SK-N-SH (cell line): ENCODE measurements at regions not wholly inside any gene's neighbourhood (a gene's known extent, or its start where the extent isn't known, plus 50 kb on each side); places are given as distances from the start of the nearest gene placed in this dataset.

Experiments
- CTCF ChIA-PET: fragments of 300-600, 350-600 bp; formaldehyde crosslinking; extraction: SDS; loops from one replicate; lab custom pipeline; 2021; lab: Yijun Ruan, JAX
- POLR2A ChIA-PET: fragments of 350-600 bp; sonication (Branson Sonifier 250); formaldehyde crosslinking; extraction: SDS; loops from one replicate; lab custom pipeline; 2020; ENCODE audit warnings: antibody characterized with exemption, inconsistent platforms; lab: Yijun Ruan, JAX
- DNase-seq: peaks from one replicate; pipeline ENCODE4 v3.0.0; 2012
- H2AFZ ChIP-seq: fragments of 200-600 bp; sonication (generic); 2 replicates; pipeline ENCODE4 v1.8.1; 2016; ENCODE audit warnings: antibody characterized with exemption, mild to moderate bottlenecking, low read depth
- H3F3A ChIP-seq: fragments of 200-600 bp; sonication (generic); replicated peaks from 2 replicates; pipeline ENCODE3; 2016; ENCODE audit warnings: antibody characterized with exemption, mild to moderate bottlenecking; ENCODE audit not compliant: insufficient read depth
- H3K27ac ChIP-seq, 2 experiments: fragments of 200-500 bp in 1 of 2; fragments of 200-600 bp in 1 of 2; sonication (Bioruptor generic) in 1 of 2; sonication (generic), shearing (Covaris generic) in 1 of 2; 2 replicates each; pipeline versions ENCODE4 v1.5.1 to v1.6.1; 2014 to 2016; ENCODE audit warnings: low read depth in 2 of 2, inconsistent platforms in 1 of 2, low read length in 1 of 2, mild to moderate bottlenecking in 1 of 2, mixed read lengths in 1 of 2
- H3K27me3 ChIP-seq: fragments of 200-600 bp; sonication (generic), shearing (Covaris generic); 2 replicates; pipeline ENCODE4 v1.6.1; 2016; ENCODE audit warnings: mixed run types; ENCODE audit not compliant: insufficient read depth
- H3K36me3 ChIP-seq, 2 experiments: fragments of 200-500 bp in 1 of 2; fragments of 200-600 bp in 1 of 2; sonication (Bioruptor generic) in 1 of 2; sonication (generic) in 1 of 2; replicated peaks in 1 of 2; 2 replicates each; pipeline versions ENCODE3 to v1.5.1; 2014 to 2016; ENCODE audit warnings: low read length in 1 of 2, mild to moderate bottlenecking in 1 of 2; ENCODE audit not compliant: insufficient read depth in 2 of 2, control insufficient read depth in 1 of 2
- H3K4me1 ChIP-seq, 2 experiments: fragments of 200-500 bp in 1 of 2; fragments of 200-600 bp in 1 of 2; sonication (Bioruptor generic) in 1 of 2; sonication (generic), shearing (Covaris generic) in 1 of 2; 2 replicates each; pipeline versions ENCODE4 v1.5.1 to v1.6.1; 2014 to 2016; ENCODE audit warnings: low read depth in 1 of 2, low read length in 1 of 2, mixed run types in 1 of 2; ENCODE audit not compliant: insufficient read depth in 2 of 2, control insufficient read depth in 1 of 2
- H3K4me2 ChIP-seq: fragments of 200-600 bp; sonication (generic), shearing (Covaris generic); 2 replicates; pipeline ENCODE4 v1.6.1; 2017; ENCODE audit warnings: mixed run types
- H3K4me3 ChIP-seq, 2 experiments: fragments of 200-500 bp in 1 of 2; fragments of 200-600 bp in 1 of 2; sonication (Bioruptor generic) in 1 of 2; sonication (generic), shearing (Covaris generic) in 1 of 2; 2 replicates each; pipeline versions ENCODE4 v1.5.1 to v1.8.1; 2014 to 2016; ENCODE audit warnings: low read depth in 2 of 2, inconsistent platforms in 1 of 2, low read length in 1 of 2, mild to moderate bottlenecking in 1 of 2, mixed read lengths in 1 of 2, moderate library complexity in 1 of 2
- H3K79me2 ChIP-seq: fragments of 200-600 bp; sonication (generic); 2 replicates; pipeline ENCODE4 v1.8.1; 2017; ENCODE audit warnings: mild to moderate bottlenecking; ENCODE audit not compliant: insufficient read depth
- H3K9ac ChIP-seq: fragments of 200-600 bp; sonication (generic); 2 replicates; pipeline ENCODE4 v1.6.1; 2017; ENCODE audit warnings: mixed run types
- H3K9me2 ChIP-seq: fragments of 200-600 bp; sonication (generic); 2 replicates; pipeline ENCODE4 v1.6.1; 2017; ENCODE audit warnings: mixed run types
- H3K9me3 ChIP-seq: fragments of 200-600 bp; sonication (generic); 2 replicates; pipeline ENCODE4 v1.6.1; 2017; ENCODE audit warnings: mixed run types, mild to moderate bottlenecking, moderate library complexity
- H4K20me1 ChIP-seq: fragments of 200-600 bp; sonication (generic); 2 replicates; pipeline ENCODE4 v1.6.1; 2017; ENCODE audit warnings: mild to moderate bottlenecking, mixed run types; ENCODE audit not compliant: insufficient read depth
- CHD2 ChIP-seq: fragments of 150-350 bp; IDR thresholded peaks from 2 replicates; pipeline ENCODE4 v1.6.1; 2018; ENCODE audit warnings: low read length; ENCODE audit not compliant: partially characterized antibody
- EP300 ChIP-seq, 2 experiments: IDR thresholded peaks; 2 replicates each; pipeline versions ENCODE4 v1.4.0 to v1.6.1; 2012; ENCODE audit warnings: borderline replicate concordance in 1 of 2, low read depth in 1 of 2, low read length in 1 of 2
- FOXJ3 ChIP-seq: sonication (generic); formaldehyde crosslinking; IDR thresholded peaks from 2 replicates; pipeline ENCODE4 v1.5.1; 2020; ENCODE audit warnings: mild to moderate bottlenecking, missing genetic modification reagents
- FOXM1 ChIP-seq: IDR thresholded peaks from 2 replicates; pipeline ENCODE4 v1.4.0; 2012; ENCODE audit warnings: low read depth, mild to moderate bottlenecking
- GABPA ChIP-seq: IDR thresholded peaks from 2 replicates; pipeline ENCODE4 v1.4.0; 2012; ENCODE audit warnings: low read depth, mild to moderate bottlenecking
- GATA2 ChIP-seq: sonication (generic); formaldehyde crosslinking; IDR thresholded peaks from 2 replicates; pipeline ENCODE4 v1.5.0; 2020; ENCODE audit warnings: mild to moderate bottlenecking, missing genetic modification reagents
- IRF3 ChIP-seq: fragments of 150-350 bp; IDR thresholded peaks from 2 replicates; pipeline ENCODE4 v1.6.1; 2016; ENCODE audit warnings: mild to moderate bottlenecking, low read depth, low read length
- MEF2A ChIP-seq: IDR thresholded peaks from 2 replicates; pipeline ENCODE4 v1.4.0; 2012; ENCODE audit warnings: low read depth, borderline replicate concordance
- MXI1 ChIP-seq: IDR thresholded peaks from 2 replicates; pipeline ENCODE4 v1.6.1; 2012; ENCODE audit warnings: mild to moderate bottlenecking, low read depth, low read length, improper control_type of control experiment
- NFIC ChIP-seq: IDR thresholded peaks from 2 replicates; pipeline ENCODE4 v1.4.0; 2012; ENCODE audit warnings: borderline replicate concordance
- RXRA ChIP-seq: IDR thresholded peaks from 2 replicates; pipeline ENCODE4 v1.4.0; 2012; ENCODE audit warnings: low read depth, mild to moderate bottlenecking, borderline replicate concordance
- SMC3 ChIP-seq: IDR thresholded peaks from 2 replicates; pipeline ENCODE4 v1.6.1; 2012; ENCODE audit warnings: low read depth, low read length, improper control_type of control experiment
- TEAD4 ChIP-seq: IDR thresholded peaks from 2 replicates; pipeline ENCODE4 v1.4.0; 2012; ENCODE audit warnings: mild to moderate bottlenecking, borderline replicate concordance; ENCODE audit not compliant: insufficient read depth
- ZBTB33 ChIP-seq: IDR thresholded peaks from 2 replicates; pipeline ENCODE4 v1.4.0; 2012; ENCODE audit warnings: low read depth, borderline replicate concordance
- WGBS: methylation state at CpG from one replicate; pipeline ENCODE4 v1.1.6; 2017; ENCODE audit warnings: low lambda C conversion rate; 5-methylcytosine and 5-hydroxymethylcytosine counted together
- TF ChIP-seq, protein P1 (sequence below): fragments of 150-350 bp; IDR thresholded peaks from 2 replicates; pipeline ENCODE4 v1.6.1; 2017; ENCODE audit warnings: antibody characterized with exemption, low read length, low read depth, borderline replicate concordance
- TF ChIP-seq, protein P2 (sequence below): fragments of 200-600 bp; sonication (generic); IDR thresholded peaks from 2 replicates; pipeline ENCODE4 v1.6.1; 2017; ENCODE audit warnings: antibody characterized with exemption, mild to moderate bottlenecking, moderate library complexity
- TF ChIP-seq, protein P3 (sequence below): IDR thresholded peaks from 2 replicates; pipeline ENCODE4 v1.4.0; 2012; ENCODE audit warnings: low read depth, borderline replicate concordance
- TF ChIP-seq, protein P4 (sequence below): IDR thresholded peaks from 2 replicates; pipeline ENCODE4; 2012

DNA sequence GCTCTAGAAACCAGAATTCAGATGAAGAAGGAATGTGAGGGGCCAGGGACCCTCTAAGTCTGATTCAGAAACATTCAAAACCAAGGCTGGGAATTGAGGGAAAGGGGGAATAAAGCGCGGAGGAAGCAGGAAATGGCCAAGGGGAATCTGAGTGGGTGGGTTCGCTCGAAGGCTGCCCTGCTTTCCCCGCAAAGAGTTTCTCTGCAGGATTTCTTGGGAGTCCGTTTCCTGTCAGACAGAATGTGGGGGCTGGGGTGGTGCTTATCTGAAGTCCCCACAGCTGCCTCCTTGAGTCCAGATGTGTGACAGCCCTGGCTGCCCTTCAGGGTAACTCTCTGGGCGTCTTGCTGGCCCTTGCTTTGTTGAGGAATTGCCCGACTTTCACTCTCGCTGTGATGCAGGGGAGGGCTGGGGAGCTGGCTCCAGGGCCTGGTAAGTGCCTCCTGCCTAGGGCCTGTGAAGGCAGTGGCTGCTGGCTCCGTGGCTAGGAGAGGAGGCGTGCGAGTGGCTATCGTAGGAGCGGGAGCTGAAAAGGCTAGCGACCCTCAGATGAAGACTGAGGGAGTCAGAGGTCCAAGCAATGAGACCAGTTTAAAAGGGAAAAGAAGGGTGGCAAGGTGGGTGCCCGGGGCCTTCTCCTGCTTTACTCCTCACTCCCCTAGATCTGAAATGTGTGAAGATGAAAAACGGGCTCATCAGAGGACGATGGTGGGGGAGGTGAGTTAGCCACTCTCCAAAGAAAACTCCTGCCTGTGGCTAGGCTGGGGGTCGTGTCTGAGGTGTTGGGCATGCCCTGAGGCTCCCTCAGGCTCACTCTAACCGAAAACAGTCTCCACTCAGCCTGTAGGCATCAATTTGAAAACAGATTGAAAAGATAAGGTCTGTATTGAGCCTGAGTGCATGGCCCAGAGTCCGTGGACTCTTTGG lies 143.9 kb upstream of the UMPS start (continued):
- TF ChIP-seq, protein P1, sequence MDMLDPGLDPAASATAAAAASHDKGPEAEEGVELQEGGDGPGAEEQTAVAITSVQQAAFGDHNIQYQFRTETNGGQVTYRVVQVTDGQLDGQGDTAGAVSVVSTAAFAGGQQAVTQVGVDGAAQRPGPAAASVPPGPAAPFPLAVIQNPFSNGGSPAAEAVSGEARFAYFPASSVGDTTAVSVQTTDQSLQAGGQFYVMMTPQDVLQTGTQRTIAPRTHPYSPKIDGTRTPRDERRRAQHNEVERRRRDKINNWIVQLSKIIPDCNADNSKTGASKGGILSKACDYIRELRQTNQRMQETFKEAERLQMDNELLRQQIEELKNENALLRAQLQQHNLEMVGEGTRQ = no peak
- TF ChIP-seq, protein P2, sequence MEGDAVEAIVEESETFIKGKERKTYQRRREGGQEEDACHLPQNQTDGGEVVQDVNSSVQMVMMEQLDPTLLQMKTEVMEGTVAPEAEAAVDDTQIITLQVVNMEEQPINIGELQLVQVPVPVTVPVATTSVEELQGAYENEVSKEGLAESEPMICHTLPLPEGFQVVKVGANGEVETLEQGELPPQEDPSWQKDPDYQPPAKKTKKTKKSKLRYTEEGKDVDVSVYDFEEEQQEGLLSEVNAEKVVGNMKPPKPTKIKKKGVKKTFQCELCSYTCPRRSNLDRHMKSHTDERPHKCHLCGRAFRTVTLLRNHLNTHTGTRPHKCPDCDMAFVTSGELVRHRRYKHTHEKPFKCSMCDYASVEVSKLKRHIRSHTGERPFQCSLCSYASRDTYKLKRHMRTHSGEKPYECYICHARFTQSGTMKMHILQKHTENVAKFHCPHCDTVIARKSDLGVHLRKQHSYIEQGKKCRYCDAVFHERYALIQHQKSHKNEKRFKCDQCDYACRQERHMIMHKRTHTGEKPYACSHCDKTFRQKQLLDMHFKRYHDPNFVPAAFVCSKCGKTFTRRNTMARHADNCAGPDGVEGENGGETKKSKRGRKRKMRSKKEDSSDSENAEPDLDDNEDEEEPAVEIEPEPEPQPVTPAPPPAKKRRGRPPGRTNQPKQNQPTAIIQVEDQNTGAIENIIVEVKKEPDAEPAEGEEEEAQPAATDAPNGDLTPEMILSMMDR = no peak
- TF ChIP-seq, protein P3, sequence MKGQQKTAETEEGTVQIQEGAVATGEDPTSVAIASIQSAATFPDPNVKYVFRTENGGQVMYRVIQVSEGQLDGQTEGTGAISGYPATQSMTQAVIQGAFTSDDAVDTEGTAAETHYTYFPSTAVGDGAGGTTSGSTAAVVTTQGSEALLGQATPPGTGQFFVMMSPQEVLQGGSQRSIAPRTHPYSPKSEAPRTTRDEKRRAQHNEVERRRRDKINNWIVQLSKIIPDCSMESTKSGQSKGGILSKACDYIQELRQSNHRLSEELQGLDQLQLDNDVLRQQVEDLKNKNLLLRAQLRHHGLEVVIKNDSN = no peak
- TF ChIP-seq GABPA = no peak
- no peak for TF ChIP-seq RXRA
- TF ChIP-seq CHD2 = no peak

DNA sequence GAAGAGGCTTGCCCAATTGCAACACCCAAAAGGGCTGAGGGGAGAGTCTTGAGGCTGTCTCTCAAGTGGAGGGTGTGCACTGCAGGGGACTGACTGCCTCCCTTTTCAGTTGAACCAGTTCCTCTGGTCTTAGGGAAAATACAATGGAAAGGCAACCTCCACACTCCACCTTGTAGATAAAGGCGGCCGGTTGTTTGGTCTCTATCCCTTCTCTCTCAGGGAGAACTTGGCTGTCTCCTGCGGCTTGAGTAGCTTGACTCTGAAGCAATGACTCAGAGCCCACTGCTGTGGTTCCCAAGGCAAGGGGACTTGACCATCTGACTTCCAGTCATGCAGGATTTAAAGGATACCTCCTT lies 143.2 kb upstream of the UMPS start:
- H3K27ac ChIP-seq = no peak overlapping the region
- no peak overlapping the region for H3K9ac ChIP-seq
- H3K4me1 ChIP-seq = peaks cover 0 to 25% of the 10 kb centered on the region in 2 experiments; a peak in 2 of 4 replicates
- WGBS = 94% methylated on average over 3 of the region's 3 CpGs
- no peaks in the 10 kb centered on the region for H4K20me1 ChIP-seq
- peaks cover 4% of the 10 kb centered on the region for H3F3A ChIP-seq
- no peaks in the 10 kb centered on the region for H3K9me3 ChIP-seq
- no peaks in the 10 kb centered on the region for H3K27me3 ChIP-seq
- no peaks in the 10 kb centered on the region for H3K9me2 ChIP-seq
- no peak overlapping the region for H3K4me3 ChIP-seq
- no peak for DNase-seq
- H2AFZ ChIP-seq = no peak overlapping the region
- no peaks in the 10 kb centered on the region for H3K79me2 ChIP-seq
- no peaks in the 10 kb centered on the region for H3K36me3 ChIP-seq
- CTCF ChIA-PET = interaction anchor here (1.4 to 3.3 kb wide), 2 partner anchors 102 kb away, joined by 3 to 15 read pairs; no protein-coding TSS in a partner anchor
- POLR2A ChIA-PET = no interaction called here
- H3K4me2 ChIP-seq = no peak overlapping the region
- TF ChIP-seq GABPA (no peak), IRF3 (no peak), RXRA (no peak), EP300 (IDR thresholded peaks at IDR 0.05; ENCODE audit: borderline replicate concordance in 1 of 2, low read depth in 1 of 2, low read length in 1 of 2) (no peak), MEF2A (no peak), FOXM1 (no peak), CHD2 (no peak), SMC3 (no peak), FOXJ3 (no peak), NFIC (no peak), TEAD4 (no peak), GATA2 (CRISPR knock-in tag) (no peak), MXI1 (no peak), ZBTB33 (no peak)
- TF ChIP-seq, protein P4, sequence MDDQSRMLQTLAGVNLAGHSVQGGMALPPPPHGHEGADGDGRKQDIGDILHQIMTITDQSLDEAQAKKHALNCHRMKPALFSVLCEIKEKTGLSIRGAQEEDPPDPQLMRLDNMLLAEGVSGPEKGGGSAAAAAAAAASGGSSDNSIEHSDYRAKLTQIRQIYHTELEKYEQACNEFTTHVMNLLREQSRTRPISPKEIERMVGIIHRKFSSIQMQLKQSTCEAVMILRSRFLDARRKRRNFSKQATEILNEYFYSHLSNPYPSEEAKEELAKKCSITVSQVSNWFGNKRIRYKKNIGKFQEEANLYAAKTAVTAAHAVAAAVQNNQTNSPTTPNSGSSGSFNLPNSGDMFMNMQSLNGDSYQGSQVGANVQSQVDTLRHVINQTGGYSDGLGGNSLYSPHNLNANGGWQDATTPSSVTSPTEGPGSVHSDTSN = no peak
- TF ChIP-seq, protein P3 = no peak
- TF ChIP-seq, protein P1 = no peak
